Osteocyte (in vitro differentiated cells): ENCODE measurements at regions not wholly inside any gene's neighbourhood (a gene's known extent, or its start where the extent isn't known, plus 50 kb on each side); places are given as distances from the start of the nearest gene placed in this dataset.

Source experiments
- DNase-seq: peaks from one replicate; pipeline ENCODE4 v3.0.0; 2021; ENCODE audit warnings: mixed read lengths; ENCODE audit not compliant: unreplicated experiment; ENCODE audit errors: extremely low spot score
- H3K27ac Mint-ChIP-seq: one replicate; pipeline ENCODE4 v1.8.0; 2021; ENCODE audit warnings: mild to moderate bottlenecking, mixed read lengths; ENCODE audit not compliant: unreplicated experiment
- H3K27me3 Mint-ChIP-seq: one replicate; pipeline ENCODE4 v1.8.0; 2021; ENCODE audit warnings: mixed read lengths; ENCODE audit not compliant: unreplicated experiment
- H3K36me3 Mint-ChIP-seq: one replicate; pipeline ENCODE4 v1.8.0; 2021; ENCODE audit warnings: mixed read lengths; ENCODE audit not compliant: unreplicated experiment
- H3K4me1 Mint-ChIP-seq: one replicate; pipeline ENCODE4 v1.8.0; 2021; ENCODE audit warnings: mixed read lengths; ENCODE audit not compliant: unreplicated experiment
- H3K4me3 Mint-ChIP-seq: one replicate; pipeline ENCODE4 v1.8.0; 2021; ENCODE audit warnings: mild to moderate bottlenecking, moderate library complexity, mixed read lengths; ENCODE audit not compliant: unreplicated experiment
- H3K9me3 Mint-ChIP-seq: one replicate; pipeline ENCODE4 v1.8.0; 2021; ENCODE audit warnings: mixed read lengths; ENCODE audit not compliant: unreplicated experiment
- TF ChIP-seq, protein P1 (sequence below): fragments of 200-600 bp; sonication (generic); IDR thresholded peaks from 2 replicates; pipeline ENCODE4 v1.5.0; 2021; ENCODE audit warnings: antibody characterized with exemption, mild to moderate bottlenecking, moderate library complexity

DNA sequence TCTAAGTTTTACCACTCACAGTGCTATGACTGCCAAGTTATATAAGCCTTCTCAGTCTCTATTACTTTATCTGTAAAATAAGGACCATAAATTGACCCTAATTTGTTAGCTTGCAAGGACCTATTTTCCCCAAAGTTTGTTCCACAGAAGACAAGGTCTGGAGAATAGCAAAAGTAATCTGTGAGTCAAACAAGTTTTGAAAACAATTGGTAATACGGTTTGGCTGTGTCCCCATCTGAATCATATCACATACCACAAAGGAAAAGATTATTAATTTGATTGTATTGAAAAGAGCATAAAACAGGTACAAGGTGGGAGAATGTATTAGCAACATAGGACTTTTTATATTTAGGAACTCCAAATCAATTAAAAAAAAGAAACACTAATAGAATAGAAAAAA is 124.0 kb upstream of the TARS1 start:
- DNase-seq, result no peak
- Mint-ChIP-seq H3K36me3 (no peaks in the 10 kb centered on the region), H3K4me1 (peaks cover 16% of the 10 kb centered on the region), H3K9me3 (peaks cover 19% of the 10 kb centered on the region), H3K27me3 (no peaks in the 10 kb centered on the region), H3K27ac (no peak overlapping the region), H3K4me3 (no peak overlapping the region)
- TF ChIP-seq, protein P1, sequence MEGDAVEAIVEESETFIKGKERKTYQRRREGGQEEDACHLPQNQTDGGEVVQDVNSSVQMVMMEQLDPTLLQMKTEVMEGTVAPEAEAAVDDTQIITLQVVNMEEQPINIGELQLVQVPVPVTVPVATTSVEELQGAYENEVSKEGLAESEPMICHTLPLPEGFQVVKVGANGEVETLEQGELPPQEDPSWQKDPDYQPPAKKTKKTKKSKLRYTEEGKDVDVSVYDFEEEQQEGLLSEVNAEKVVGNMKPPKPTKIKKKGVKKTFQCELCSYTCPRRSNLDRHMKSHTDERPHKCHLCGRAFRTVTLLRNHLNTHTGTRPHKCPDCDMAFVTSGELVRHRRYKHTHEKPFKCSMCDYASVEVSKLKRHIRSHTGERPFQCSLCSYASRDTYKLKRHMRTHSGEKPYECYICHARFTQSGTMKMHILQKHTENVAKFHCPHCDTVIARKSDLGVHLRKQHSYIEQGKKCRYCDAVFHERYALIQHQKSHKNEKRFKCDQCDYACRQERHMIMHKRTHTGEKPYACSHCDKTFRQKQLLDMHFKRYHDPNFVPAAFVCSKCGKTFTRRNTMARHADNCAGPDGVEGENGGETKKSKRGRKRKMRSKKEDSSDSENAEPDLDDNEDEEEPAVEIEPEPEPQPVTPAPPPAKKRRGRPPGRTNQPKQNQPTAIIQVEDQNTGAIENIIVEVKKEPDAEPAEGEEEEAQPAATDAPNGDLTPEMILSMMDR, result no peak

DNA sequence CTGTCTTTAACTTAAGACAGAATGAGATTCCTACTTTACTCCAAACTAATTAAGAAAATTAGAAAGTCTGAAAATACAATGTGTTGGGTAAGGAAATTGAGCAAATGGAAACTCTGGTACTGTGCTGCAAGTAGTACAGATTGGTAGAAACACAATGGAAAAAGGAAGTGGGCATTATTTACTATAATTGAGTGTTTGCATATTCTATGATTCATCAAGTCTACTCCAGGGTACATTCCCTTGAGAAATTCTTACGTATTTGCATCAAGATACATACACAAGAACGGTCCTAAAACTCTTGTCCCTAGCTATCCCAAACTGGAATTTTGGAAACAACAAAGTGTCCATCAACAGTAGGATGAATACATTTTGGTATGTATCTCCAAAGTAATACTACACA is 123.5 kb upstream of the TARS1 start:
- DNase-seq, result no peak
- peaks cover 19% of the 10 kb centered on the region for H3K9me3 Mint-ChIP-seq
- no peaks in the 10 kb centered on the region for H3K36me3 Mint-ChIP-seq
- H3K27ac Mint-ChIP-seq, result no peak overlapping the region
- TF ChIP-seq, protein P1, result no peak
- H3K4me3 Mint-ChIP-seq, result no peak overlapping the region
- H3K4me1 Mint-ChIP-seq, result peaks cover 11% of the 10 kb centered on the region
- H3K27me3 Mint-ChIP-seq, result no peaks in the 10 kb centered on the region

DNA sequence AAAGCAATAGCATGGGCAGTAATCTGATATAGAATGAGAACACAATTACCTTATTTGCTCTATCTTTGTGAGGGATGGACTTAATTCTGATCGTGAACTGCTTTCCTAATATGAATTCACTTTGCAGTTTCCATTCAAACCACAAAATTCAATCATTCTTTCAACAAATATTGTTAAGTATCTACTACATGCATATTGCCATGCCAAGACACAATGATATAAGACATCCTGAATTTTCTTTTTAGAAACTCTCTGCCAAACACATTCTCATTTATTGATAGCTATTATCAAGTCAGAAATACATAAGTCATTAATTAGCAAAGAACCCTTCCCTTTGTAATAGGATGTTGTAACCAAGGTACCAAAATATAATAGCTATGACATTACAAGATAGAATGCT is 121.6 kb upstream of the TARS1 start:
- Mint-ChIP-seq H3K27ac (no peak overlapping the region), H3K36me3 (no peaks in the 10 kb centered on the region), H3K4me1 (peaks cover 5% of the 10 kb centered on the region), H3K4me3 (no peak overlapping the region), H3K27me3 (no peaks in the 10 kb centered on the region), H3K9me3 (peaks cover 9% of the 10 kb centered on the region)
- no peak for DNase-seq
- TF ChIP-seq, protein P1, result no peak

DNA sequence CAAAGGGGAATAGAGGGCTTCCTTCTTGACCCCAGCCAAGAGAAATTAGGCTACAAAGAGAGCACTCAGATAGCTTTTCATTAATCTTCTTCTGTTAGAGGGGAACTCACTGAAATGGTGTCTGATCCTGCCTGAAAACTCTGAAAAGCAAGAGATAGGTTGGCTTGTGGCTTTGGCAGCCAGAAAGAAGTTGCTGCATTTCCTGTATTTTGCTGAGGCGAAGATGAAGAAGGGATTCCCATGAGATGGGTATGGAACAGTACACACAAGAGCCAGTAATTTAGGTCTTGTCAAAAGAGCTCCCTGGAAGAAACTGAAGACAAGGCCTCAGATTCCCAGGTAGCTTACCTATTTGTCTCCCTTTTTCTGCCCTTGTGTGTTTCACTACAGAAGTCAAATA is 120.9 kb upstream of the TARS1 start:
- H3K4me3 Mint-ChIP-seq, result no peak overlapping the region
- peaks cover 9% of the 10 kb centered on the region for H3K9me3 Mint-ChIP-seq
- H3K36me3 Mint-ChIP-seq, result no peaks in the 10 kb centered on the region
- no peak overlapping the region for H3K27ac Mint-ChIP-seq
- DNase-seq, result no peak
- no peaks in the 10 kb centered on the region for H3K27me3 Mint-ChIP-seq
- TF ChIP-seq, protein P1, result no peak
- peaks cover 6% of the 10 kb centered on the region for H3K4me1 Mint-ChIP-seq

DNA sequence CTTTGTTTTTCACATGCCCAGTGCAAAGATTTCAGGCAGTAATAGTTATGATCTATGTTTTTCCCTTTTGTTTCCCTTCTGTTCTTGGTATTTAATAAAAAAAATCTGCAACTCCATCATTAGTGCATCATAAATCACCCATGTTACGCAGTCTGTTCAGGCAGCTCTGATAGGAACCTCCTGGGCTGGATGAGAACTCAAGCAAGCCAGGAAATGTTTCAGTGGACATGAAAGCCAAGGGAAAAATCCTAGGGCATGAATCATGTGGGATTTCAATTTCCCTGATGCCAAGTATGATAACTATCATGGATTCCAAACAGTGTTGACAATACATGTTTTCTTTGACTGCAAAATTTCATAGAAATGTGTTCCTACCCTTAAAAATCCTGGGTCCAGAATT is 119.7 kb upstream of the TARS1 start:
- H3K36me3 Mint-ChIP-seq, result no peaks in the 10 kb centered on the region
- DNase-seq, result no peak
- H3K4me3 Mint-ChIP-seq, result no peak overlapping the region
- H3K27me3 Mint-ChIP-seq, result no peaks in the 10 kb centered on the region
- TF ChIP-seq, protein P1, result no peak
- no peak overlapping the region for H3K27ac Mint-ChIP-seq
- H3K9me3 Mint-ChIP-seq, result peaks cover 9% of the 10 kb centered on the region
- H3K4me1 Mint-ChIP-seq, result peaks cover 7% of the 10 kb centered on the region
